Stimulated activated CD4-positive, alpha-beta T cell treated with anti-CD3 and anti-CD28 coated beads, Interleukin-2, amount 100 ng/mL, for 48 hours (primary cell): ENCODE measurements at regions not wholly inside any gene's neighbourhood (a gene's known extent, or its start where the extent isn't known, plus 50 kb on each side); places are given as distances from the start of the nearest gene placed in this dataset.
"Not testable (repeated sequence)": the region's sequence is repeated elsewhere in the genome, so short reads cannot be mapped to it uniquely, and the experiment has no call there.

Source experiments
- DNase-seq, 2 donors: peaks; one replicate each; pipeline ENCODE4 v3.0.0-alpha.2; 2020

GRCh38 chr10:9334270-9334669, 1279.8 kb downstream of the GATA3 start:
- no peak for DNase-seq

- no peak for DNase-seq
Observed at GRCh38 chr10:9339716-9340115, 1285.2 kb downstream of the GATA3 start.

GRCh38 chr10:9342885-9343570, 1288.5 kb downstream of the GATA3 start:
- DNase-seq = no peak

GRCh38 chr10:9347933-9348332, 1293.4 kb downstream of the GATA3 start:
- DNase-seq = not testable (repeated sequence)

- no peak for DNase-seq
Observed at GRCh38 chr10:9357471-9357870, 1303.0 kb downstream of the GATA3 start.

GRCh38 chr10:9362721-9363120, 1308.2 kb downstream of the GATA3 start:
- DNase-seq = no peak

- no peak for DNase-seq
Observed at GRCh38 chr10:9379183-9379582, 1324.7 kb downstream of the GATA3 start.

- no peak for DNase-seq
Observed at GRCh38 chr10:9381733-9382532, 1327.4 kb downstream of the GATA3 start.

GRCh38 chr10:9382533-9382866, 1328.0 kb downstream of the GATA3 start:
- no peak for DNase-seq

GRCh38 chr10:9390516-9390915, 1336.0 kb downstream of the GATA3 start:
- DNase-seq = no peak

- DNase-seq = no peak
Observed at GRCh38 chr10:9399275-9399983, 1344.9 kb downstream of the GATA3 start.

- not testable (repeated sequence) for DNase-seq
Observed at GRCh38 chr10:9402067-9402466, 1347.6 kb downstream of the GATA3 start.

- DNase-seq = not testable (repeated sequence)
Observed at GRCh38 chr10:9402507-9403195, 1348.2 kb downstream of the GATA3 start.

- not testable (repeated sequence) for DNase-seq
Observed at GRCh38 chr10:9407201-9407600, 1352.7 kb downstream of the GATA3 start.

- DNase-seq = no peak
Observed at GRCh38 chr10:9416331-9416730, 1361.8 kb downstream of the GATA3 start.

- no peak for DNase-seq
Observed at GRCh38 chr10:9419757-9420156, 1365.3 kb downstream of the GATA3 start.

- DNase-seq = no peak
Observed at GRCh38 chr10:9427209-9427608, 1372.7 kb downstream of the GATA3 start.

- DNase-seq = no peak
Observed at GRCh38 chr10:9437131-9437530, 1382.6 kb downstream of the GATA3 start.

GRCh38 chr10:9443758-9444157, 1389.3 kb downstream of the GATA3 start:
- no peak for DNase-seq

GRCh38 chr10:9449530-9449929, 1395.0 kb downstream of the GATA3 start:
- DNase-seq = no peak

GRCh38 chr10:9450801-9451200, 1396.3 kb downstream of the GATA3 start:
- no peak for DNase-seq

GRCh38 chr10:9451211-9451773, 1396.8 kb downstream of the GATA3 start:
- no peak for DNase-seq

- no peak for DNase-seq
Observed at GRCh38 chr10:9452056-9452455, 1397.6 kb downstream of the GATA3 start.
